HepG2 (cell line): ENCODE measurements at regions not wholly inside any gene's neighbourhood (a gene's known extent, or its start where the extent isn't known, plus 50 kb on each side); places are given as distances from the start of the nearest gene placed in this dataset.
"Not testable (repeated sequence)": the region's sequence is repeated elsewhere in the genome, so short reads cannot be mapped to it uniquely, and the experiment has no call there.

Experiments
- ATAC-seq: fragments of 200-7000 bp; cut with Tn5 transposase; 3 replicates; pipeline ENCODE4 v1.9.1; 2020; ENCODE audit warnings: mild to moderate bottlenecking, moderate library complexity
- BruUV-seq: library from RNA; stranded (reverse); fragments of 400-500 nt; replicated peaks from 2 replicates; lab custom pipeline; 2021; lab: Mats Ljungman, UMichigan
- CTCF ChIA-PET: fragments of 300-600 bp; formaldehyde crosslinking; extraction: SDS; loops from one replicate; lab custom pipeline; 2021; ENCODE audit warnings: low total read pairs, inconsistent platforms, low intra/inter-chr PET ratio; lab: Yijun Ruan, JAX
- POLR2A ChIA-PET: fragments of 350-600 bp; sonication (Branson Sonifier 250); formaldehyde crosslinking; loops from one replicate; lab custom pipeline; 2020; ENCODE audit warnings: antibody characterized with exemption, inconsistent platforms; lab: Yijun Ruan, JAX
- DNase-seq: peaks from one replicate; pipeline ENCODE4 v3.0.0-alpha.2; 2015; ENCODE audit warnings: low spot score
- FAIRE-seq: peaks from 3 replicates; lab custom pipeline; 2011; peaks lifted over from hg19 to GRCh38; lab: Jason Lieb, UNC
- H2AFZ ChIP-seq: one replicate; pipeline ENCODE4 v1.6.1; 2011; ENCODE audit warnings: low read length, inconsistent platforms
- H3K27ac ChIP-seq: fragments of 300-600 bp; 3 replicates; pipeline ENCODE4 v1.8.0; 2011; ENCODE audit warnings: mixed run types, mild to moderate bottlenecking, mixed read lengths, low read length, inconsistent platforms; ENCODE audit not compliant: insufficient read depth; ENCODE audit errors: extremely low read length
- H3K27me3 ChIP-seq, 2 experiments: fragments of 200-600 bp in 1 of 2; 2 replicates in 1 of 2; 3 replicates in 1 of 2; pipeline versions ENCODE4 v1.6.0 to v1.8.0; 2011; ENCODE audit warnings: low read length in 2 of 2, mild to moderate bottlenecking in 2 of 2, moderate library complexity in 2 of 2, inconsistent platforms in 1 of 2; ENCODE audit not compliant: insufficient read depth in 2 of 2, control insufficient read depth in 1 of 2
- H3K36me3 ChIP-seq, 2 experiments: fragments of 200-600 bp in 1 of 2; replicated peaks in 1 of 2; 2 replicates in 1 of 2; 3 replicates in 1 of 2; pipeline versions ENCODE4 v1.5.1 to v1.8.0; 2011; ENCODE audit warnings: low read length in 2 of 2, inconsistent platforms in 1 of 2; ENCODE audit not compliant: insufficient read depth in 2 of 2, control insufficient read depth in 1 of 2
- H3K4me1 ChIP-seq: 2 replicates; pipeline ENCODE4 v1.5.1; 2012; ENCODE audit warnings: low read length, inconsistent platforms; ENCODE audit not compliant: insufficient read depth
- H3K4me2 ChIP-seq: 2 replicates; pipeline ENCODE4 v1.6.0; 2011; ENCODE audit warnings: low read depth, low read length, inconsistent platforms
- H3K4me3 ChIP-seq, 3 experiments: fragments of 200-600 bp in 1 of 3; sonication (generic), shearing (Covaris generic) in 1 of 3; replicated peaks in 1 of 3; 2 replicates each; pipeline ENCODE4 v1.5.1; 2011 to 2016; ENCODE audit warnings: low read length in 3 of 3, inconsistent platforms in 2 of 3, low read depth in 2 of 3, mild to moderate bottlenecking in 2 of 3, control low read depth in 1 of 3, mixed read lengths in 1 of 3; ENCODE audit not compliant: insufficient read depth in 1 of 3
- H3K79me2 ChIP-seq: one replicate; pipeline ENCODE4 v1.6.1; 2011; ENCODE audit warnings: low read length, inconsistent platforms; ENCODE audit not compliant: insufficient read depth
- H3K9ac ChIP-seq: 2 replicates; pipeline ENCODE4 v1.6.0; 2011; ENCODE audit warnings: mild to moderate bottlenecking, low read depth, low read length, inconsistent platforms; ENCODE audit not compliant: insufficient read depth
- H3K9me3 ChIP-seq: 2 replicates; pipeline ENCODE4 v1.5.1; 2012; ENCODE audit warnings: mild to moderate bottlenecking, low read length
- H4K20me1 ChIP-seq: 2 replicates; pipeline ENCODE4 v1.6.0; 2011; ENCODE audit warnings: inconsistent platforms, mild to moderate bottlenecking, low read length, moderate library complexity; ENCODE audit not compliant: insufficient read depth
- CBFB ChIP-seq: sonication (generic); formaldehyde crosslinking; IDR thresholded peaks from 2 replicates; pipeline ENCODE4 v1.4.0; 2020; ENCODE audit warnings: missing genetic modification reagents
- HNRNPK ChIP-seq: fragments of 200-400 bp; formaldehyde crosslinking; IDR thresholded peaks from 2 replicates; pipeline ENCODE4 v1.6.1; 2018; ENCODE audit warnings: low read length, low read depth, moderate library complexity, mild to moderate bottlenecking; ENCODE audit not compliant: poor library complexity, severe bottlenecking
- PCBP2 ChIP-seq: fragments of 200-400 bp; formaldehyde crosslinking; optimal IDR thresholded peaks from 2 replicates; pipeline ENCODE3; 2018; ENCODE audit warnings: low read length, low read depth; ENCODE audit not compliant: poor library complexity, severe bottlenecking
- REXO4 ChIP-seq: sonication (generic); formaldehyde crosslinking; IDR thresholded peaks from 2 replicates; pipeline ENCODE4 v1.8.0; 2022; ENCODE audit warnings: missing genetic modification reagents, mild to moderate bottlenecking, borderline replicate concordance
- RFXANK ChIP-seq: IDR thresholded peaks from 2 replicates; pipeline ENCODE4 v1.6.1; 2016
- ZNF124 ChIP-seq: sonication (generic); formaldehyde crosslinking; IDR thresholded peaks from 2 replicates; pipeline ENCODE4 v1.4.0; 2020; ENCODE audit warnings: missing genetic modification reagents
- ZNF256 ChIP-seq: sonication (generic); formaldehyde crosslinking; conservative IDR thresholded peaks from 2 replicates; pipeline ENCODE4 v1.4.0; 2020; ENCODE audit warnings: missing genetic modification reagents
- ZNF674 ChIP-seq: sonication (generic); formaldehyde crosslinking; IDR thresholded peaks from 2 replicates; pipeline ENCODE4 v1.5.0; 2020; ENCODE audit warnings: low read depth, mild to moderate bottlenecking, missing genetic modification reagents
- WGBS: methylation state at CpG from one replicate; pipeline ENCODE4 v1.1.6; 2017; ENCODE audit warnings: low lambda C conversion rate; 5-methylcytosine and 5-hydroxymethylcytosine counted together
- in situ Hi-C: cut with HindIII; loops from 2 replicates; pipeline ENCODE4 v1.10.0; 2017; ENCODE audit warnings: low pct_unique_long_range_greater_than_20kb; ENCODE audit not compliant: extremely low pct_ligation_motif_present
- intact Hi-C: fragments of 100-400 bp; cut with micrococcal nuclease; formaldehyde crosslinking; loops from one replicate; pipeline ENCODE4 v1.10.0; 2022; ENCODE audit not compliant: unreplicated experiment
- TF ChIP-seq, protein P1 (sequence below): IDR thresholded peaks from 2 replicates; pipeline ENCODE4 v1.4.0; 2020; ENCODE audit warnings: mild to moderate bottlenecking, missing genetic modification reagents

DNA sequence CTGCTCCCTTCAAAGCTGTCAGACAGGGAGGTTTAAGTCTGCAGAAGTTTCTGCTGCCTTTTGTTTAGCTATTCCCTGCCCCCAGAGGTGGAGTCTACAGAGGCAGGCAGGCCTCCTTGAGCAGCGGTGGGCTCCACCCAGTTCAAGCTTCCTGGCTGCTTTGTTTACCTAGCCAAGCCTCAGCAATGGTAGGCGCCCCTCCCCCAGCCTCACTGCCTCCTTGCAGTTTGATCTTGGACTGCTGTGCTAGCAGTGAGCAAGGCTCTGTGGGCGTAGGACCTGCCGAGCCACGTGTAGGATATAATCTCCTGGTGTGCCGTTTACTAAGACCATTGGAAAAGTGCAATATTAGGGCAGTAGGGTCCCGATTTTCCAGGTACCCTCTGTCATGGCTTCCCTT lies 707.1 kb upstream of the POM121L12 start:
- POLR2A ChIA-PET, H2AFZ ChIP-seq, H3K79me2 ChIP-seq, BruUV-seq, in situ Hi-C loops, H3K4me1 ChIP-seq, H4K20me1 ChIP-seq, H3K4me3 ChIP-seq, FAIRE-seq, CTCF ChIA-PET, H3K9ac ChIP-seq, H3K27me3 ChIP-seq, H3K4me2 ChIP-seq, DNase-seq, H3K36me3 ChIP-seq, H3K27ac ChIP-seq, ATAC-seq, intact Hi-C loops: not testable (repeated sequence)
- peaks cover 34% of the 10 kb centered on the region for H3K9me3 ChIP-seq
- 0% methylated on average over 5 of the region's 7 CpGs for WGBS

DNA sequence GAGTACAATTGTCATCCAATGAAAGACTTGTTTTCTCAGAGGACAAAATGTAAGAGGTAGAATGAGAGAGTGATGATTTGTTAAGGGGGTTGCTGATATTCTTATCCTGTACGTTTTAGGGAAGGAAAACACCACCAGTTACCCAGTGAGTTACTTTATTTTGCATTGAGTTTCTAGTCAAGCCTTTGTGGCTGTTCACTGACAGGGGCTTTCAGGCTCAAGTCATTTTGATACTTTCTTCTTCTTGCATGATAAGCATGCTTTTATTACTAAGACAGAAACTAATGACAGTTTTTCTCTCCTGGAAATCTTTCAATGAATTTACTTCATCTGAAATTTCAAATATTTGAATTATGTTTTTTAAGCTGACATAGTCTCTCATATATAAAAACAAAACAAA lies 710.2 kb upstream of the POM121L12 start:
- no peak for TF ChIP-seq CBFB (CRISPR knock-in tag)
- 7% methylated on average over 1 of the region's 1 CpG for WGBS
- ATAC-seq (no peak), FAIRE-seq (no peak), DNase-seq (no peak)
- H4K20me1 ChIP-seq = no peaks in the 10 kb centered on the region
- no peak overlapping the region for H3K4me3 ChIP-seq
- H3K27me3 ChIP-seq = no peaks in the 10 kb centered on the region
- ChIA-PET POLR2A (no interaction called here), CTCF (no interaction called here)
- H3K79me2 ChIP-seq = no peaks in the 10 kb centered on the region
- no peak overlapping the region for H3K27ac ChIP-seq
- H3K4me2 ChIP-seq = no peak overlapping the region
- in situ Hi-C loops = no loop called here
- intact Hi-C loops = no loop called here
- peaks cover 54% of the 10 kb centered on the region for H3K9me3 ChIP-seq
- no peak overlapping the region for H2AFZ ChIP-seq
- H3K4me1 ChIP-seq = no peaks in the 10 kb centered on the region
- BruUV-seq = no TSS peak
- no peak overlapping the region for H3K9ac ChIP-seq
- H3K36me3 ChIP-seq = no peaks in the 10 kb centered on the region

DNA sequence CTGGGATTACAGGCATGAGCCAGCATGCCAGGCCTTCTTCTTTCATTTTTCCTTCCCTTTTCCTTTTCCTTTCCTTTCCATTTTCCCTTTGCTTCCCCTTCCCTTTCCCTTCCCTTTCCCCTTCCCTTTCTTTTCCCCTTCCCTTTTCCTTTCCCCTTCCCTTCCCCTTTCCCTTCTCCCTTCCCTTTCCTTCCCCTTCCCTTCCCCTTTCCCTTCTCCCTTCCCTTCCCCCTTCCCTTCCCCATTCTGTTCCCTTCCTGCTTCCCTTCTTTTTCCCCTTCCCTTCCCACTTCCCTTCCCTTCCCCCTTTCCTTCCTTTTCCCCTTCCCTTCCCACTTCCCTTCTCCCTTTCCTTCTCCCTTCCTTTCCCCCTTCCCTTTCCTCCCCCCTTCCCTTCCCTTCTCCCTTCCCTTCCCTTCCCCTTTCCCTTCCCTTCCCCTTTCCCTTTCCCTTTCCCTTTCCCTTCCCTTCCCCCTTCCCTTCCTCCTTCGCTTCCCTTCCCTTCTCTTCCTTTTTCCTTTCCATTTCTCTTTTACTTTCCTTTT lies 712.2 kb upstream of the POM121L12 start:
- H3K36me3 ChIP-seq = no peaks in the 10 kb centered on the region
- FAIRE-seq = no peak
- POLR2A ChIA-PET = no interaction called here
- no peak for TF ChIP-seq ZNF674
- TF ChIP-seq, protein P1, sequence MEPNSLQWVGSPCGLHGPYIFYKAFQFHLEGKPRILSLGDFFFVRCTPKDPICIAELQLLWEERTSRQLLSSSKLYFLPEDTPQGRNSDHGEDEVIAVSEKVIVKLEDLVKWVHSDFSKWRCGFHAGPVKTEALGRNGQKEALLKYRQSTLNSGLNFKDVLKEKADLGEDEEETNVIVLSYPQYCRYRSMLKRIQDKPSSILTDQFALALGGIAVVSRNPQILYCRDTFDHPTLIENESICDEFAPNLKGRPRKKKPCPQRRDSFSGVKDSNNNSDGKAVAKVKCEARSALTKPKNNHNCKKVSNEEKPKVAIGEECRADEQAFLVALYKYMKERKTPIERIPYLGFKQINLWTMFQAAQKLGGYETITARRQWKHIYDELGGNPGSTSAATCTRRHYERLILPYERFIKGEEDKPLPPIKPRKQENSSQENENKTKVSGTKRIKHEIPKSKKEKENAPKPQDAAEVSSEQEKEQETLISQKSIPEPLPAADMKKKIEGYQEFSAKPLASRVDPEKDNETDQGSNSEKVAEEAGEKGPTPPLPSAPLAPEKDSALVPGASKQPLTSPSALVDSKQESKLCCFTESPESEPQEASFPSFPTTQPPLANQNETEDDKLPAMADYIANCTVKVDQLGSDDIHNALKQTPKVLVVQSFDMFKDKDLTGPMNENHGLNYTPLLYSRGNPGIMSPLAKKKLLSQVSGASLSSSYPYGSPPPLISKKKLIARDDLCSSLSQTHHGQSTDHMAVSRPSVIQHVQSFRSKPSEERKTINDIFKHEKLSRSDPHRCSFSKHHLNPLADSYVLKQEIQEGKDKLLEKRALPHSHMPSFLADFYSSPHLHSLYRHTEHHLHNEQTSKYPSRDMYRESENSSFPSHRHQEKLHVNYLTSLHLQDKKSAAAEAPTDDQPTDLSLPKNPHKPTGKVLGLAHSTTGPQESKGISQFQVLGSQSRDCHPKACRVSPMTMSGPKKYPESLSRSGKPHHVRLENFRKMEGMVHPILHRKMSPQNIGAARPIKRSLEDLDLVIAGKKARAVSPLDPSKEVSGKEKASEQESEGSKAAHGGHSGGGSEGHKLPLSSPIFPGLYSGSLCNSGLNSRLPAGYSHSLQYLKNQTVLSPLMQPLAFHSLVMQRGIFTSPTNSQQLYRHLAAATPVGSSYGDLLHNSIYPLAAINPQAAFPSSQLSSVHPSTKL (CRISPR knock-in tag) = no peak
- no peak for TF ChIP-seq REXO4
- no peak for TF ChIP-seq ZNF256 (CRISPR knock-in tag)
- no peak for TF ChIP-seq RFXANK (CRISPR knock-in tag)
- no peak for TF ChIP-seq ZNF124 (CRISPR knock-in tag)
- peak; percentile 88 for TF ChIP-seq PCBP2
- peak; percentile 72 for TF ChIP-seq HNRNPK

More for the DNA sequence above, 712.2 kb upstream of the POM121L12 start:
- 8% methylated on average over 1 of the region's 1 CpG for WGBS
- Histone ChIP-seq H3K79me2 (no peaks in the 10 kb centered on the region), H3K4me3 (no peak overlapping the region), H3K4me1 (no peaks in the 10 kb centered on the region), H3K27me3 (no peaks in the 10 kb centered on the region), H2AFZ (no peak overlapping the region), H3K4me2 (no peak overlapping the region), H3K9me3 (peaks cover 66% of the 10 kb centered on the region), H4K20me1 (no peaks in the 10 kb centered on the region), H3K27ac (no peak overlapping the region), H3K9ac (no peak overlapping the region)
- ATAC-seq = no peak
- intact Hi-C loops = no loop called here
- BruUV-seq = no TSS peak
- in situ Hi-C loops = no loop called here
- DNase-seq = no peak
- CTCF ChIA-PET = no interaction called here
